Colonic mucosa (tissue), 4 donors: ENCODE measurements at regions not wholly inside any gene's neighbourhood (a gene's known extent, or its start where the extent isn't known, plus 50 kb on each side); places are given as distances from the start of the nearest gene placed in this dataset.

ENCODE experiments used
- DNase-seq: peaks from one replicate; pipeline ENCODE4 v3.0.0-alpha.2; 2020
- H3K27ac ChIP-seq: fragments of 200-600 bp; one replicate; pipeline ENCODE4 v1.8.0; 2021
- H3K27me3 ChIP-seq: fragments of 200-600 bp; one replicate; pipeline ENCODE4 v1.8.0; 2021
- H3K36me3 ChIP-seq: fragments of 200-600 bp; one replicate; pipeline ENCODE4 v1.8.0; 2021
- H3K4me1 ChIP-seq: fragments of 200-600 bp; one replicate; pipeline ENCODE4 v1.8.0; 2021; ENCODE audit warnings: mild to moderate bottlenecking
- H3K4me3 ChIP-seq: fragments of 200-600 bp; one replicate; pipeline ENCODE4 v1.8.0; 2021
- H3K9ac ChIP-seq, 2 donors: one replicate each; pipeline ENCODE4 v1.7.0; 2013; ENCODE audit warnings: control low read depth in 2 of 2, low read depth in 2 of 2, low read length in 2 of 2
- H3K9me3 ChIP-seq: fragments of 200-600 bp; one replicate; pipeline ENCODE4 v1.8.0; 2021
- intact Hi-C: fragments of 100-400 bp; cut with DNase I; formaldehyde crosslinking; loops from one replicate; pipeline ENCODE4 v1.14.1; 2022
- TF ChIP-seq, protein P1 (sequence below): fragments of 200-600 bp; IDR thresholded peaks from one replicate; pipeline ENCODE4 v1.8.0; 2022; ENCODE audit warnings: antibody characterized with exemption, mild to moderate bottlenecking
- donor health status: healthy.
- donor health status: DM: no; HTN: no; CAD: no.
- donor health status: DM: no; HTN: no; CAD: no.

DNA sequence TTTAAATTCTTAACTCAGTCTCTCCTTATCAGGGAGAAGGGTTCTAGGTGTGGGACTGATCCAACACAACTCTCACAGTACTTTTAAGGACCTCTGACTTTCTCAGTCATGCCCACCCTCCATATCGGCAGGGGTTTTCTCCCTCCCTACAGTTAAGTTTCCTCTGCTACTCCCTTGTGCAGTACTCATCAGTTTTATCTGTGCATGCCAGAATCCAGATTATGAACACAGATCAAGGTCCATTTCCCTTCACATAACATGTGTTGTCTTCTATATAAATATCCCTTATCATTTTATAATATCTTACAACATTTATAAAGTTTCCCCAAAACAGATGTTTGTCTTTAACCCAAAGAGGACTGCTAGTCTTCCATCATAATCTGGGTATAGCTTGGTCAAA is 986.5 kb upstream of the ARRDC3 start:
- TF ChIP-seq, protein P1, sequence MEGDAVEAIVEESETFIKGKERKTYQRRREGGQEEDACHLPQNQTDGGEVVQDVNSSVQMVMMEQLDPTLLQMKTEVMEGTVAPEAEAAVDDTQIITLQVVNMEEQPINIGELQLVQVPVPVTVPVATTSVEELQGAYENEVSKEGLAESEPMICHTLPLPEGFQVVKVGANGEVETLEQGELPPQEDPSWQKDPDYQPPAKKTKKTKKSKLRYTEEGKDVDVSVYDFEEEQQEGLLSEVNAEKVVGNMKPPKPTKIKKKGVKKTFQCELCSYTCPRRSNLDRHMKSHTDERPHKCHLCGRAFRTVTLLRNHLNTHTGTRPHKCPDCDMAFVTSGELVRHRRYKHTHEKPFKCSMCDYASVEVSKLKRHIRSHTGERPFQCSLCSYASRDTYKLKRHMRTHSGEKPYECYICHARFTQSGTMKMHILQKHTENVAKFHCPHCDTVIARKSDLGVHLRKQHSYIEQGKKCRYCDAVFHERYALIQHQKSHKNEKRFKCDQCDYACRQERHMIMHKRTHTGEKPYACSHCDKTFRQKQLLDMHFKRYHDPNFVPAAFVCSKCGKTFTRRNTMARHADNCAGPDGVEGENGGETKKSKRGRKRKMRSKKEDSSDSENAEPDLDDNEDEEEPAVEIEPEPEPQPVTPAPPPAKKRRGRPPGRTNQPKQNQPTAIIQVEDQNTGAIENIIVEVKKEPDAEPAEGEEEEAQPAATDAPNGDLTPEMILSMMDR: no peak
- H3K4me1 ChIP-seq: no peaks in the 10 kb centered on the region
- no peak overlapping the region for H3K9ac ChIP-seq
- intact Hi-C loops: no loop called here
- no peaks in the 10 kb centered on the region for H3K27me3 ChIP-seq
- DNase-seq: no peak
- H3K27ac ChIP-seq: no peak overlapping the region
- H3K36me3 ChIP-seq: no peaks in the 10 kb centered on the region
- no peaks in the 10 kb centered on the region for H3K9me3 ChIP-seq
- no peak overlapping the region for H3K4me3 ChIP-seq

DNA sequence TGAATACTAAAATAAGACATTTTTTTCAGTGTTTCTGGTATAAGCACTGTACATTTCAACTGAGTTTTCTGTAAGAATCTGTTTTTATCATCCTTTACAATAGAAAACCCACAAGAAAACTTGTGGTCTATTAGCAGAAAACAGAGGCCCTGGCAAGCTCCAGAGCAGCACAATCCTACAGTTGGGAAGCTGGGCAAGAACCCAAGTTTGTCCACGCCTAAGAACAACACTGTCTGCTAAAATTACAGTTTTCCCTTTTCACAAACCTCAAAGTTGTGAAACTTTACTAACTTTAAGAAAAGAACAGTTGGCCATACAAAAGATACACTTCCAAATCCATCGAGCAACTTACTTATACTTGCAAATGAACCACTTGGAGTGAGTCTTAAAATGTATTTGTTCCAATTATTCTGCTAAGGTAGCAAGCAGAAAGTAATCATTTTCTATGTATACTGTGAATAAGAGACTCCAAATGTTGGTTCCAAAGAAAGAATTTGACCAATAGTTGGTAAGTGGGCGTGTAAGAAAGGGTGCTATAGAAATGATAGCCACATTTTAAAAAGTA is 982.0 kb upstream of the ARRDC3 start:
- TF ChIP-seq, protein P1: no peak
- no peak overlapping the region for H3K27ac ChIP-seq

DNA sequence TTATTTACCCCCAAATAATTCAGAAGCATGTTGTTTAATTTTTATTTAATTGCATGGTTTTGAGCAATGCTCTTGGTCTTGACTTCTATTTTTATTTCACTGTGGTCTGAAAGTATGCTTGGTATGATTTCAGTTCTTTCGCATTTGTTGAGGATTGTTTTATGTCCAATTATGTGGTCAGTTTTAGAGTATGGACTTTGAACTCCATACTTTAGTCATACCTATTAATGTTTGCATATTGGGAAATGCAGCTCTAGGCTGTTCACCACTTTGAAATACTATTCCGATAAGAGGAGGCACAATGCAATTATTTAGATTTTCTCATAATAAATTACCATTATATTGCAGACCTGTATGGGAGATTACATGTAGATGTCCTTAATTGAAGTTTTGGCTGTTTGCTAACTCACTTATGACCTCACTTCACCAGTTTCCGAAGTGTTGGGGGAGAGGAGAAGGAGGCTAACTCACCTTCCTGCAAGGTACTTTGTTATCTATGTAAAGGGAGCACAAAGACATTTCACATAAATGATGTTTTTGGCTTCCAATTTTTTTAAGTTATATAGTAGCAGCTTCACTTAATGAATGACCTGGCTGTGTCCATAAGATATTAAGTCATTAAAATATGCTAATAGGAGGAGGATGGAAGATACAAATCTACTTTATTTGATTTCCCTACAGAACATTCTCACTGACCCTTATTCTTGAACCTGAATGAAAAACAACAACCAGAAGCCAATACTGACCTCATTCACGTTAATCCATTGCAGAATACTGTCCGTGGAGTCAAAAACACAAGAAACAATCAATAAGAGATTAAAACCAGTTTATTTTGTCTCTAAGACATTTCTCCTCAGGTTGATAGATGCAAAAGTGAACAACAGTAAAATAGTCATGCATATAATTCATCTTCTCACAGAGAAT is 970.3 kb upstream of the ARRDC3 start:
- no peak overlapping the region for H3K4me3 ChIP-seq
- H3K9me3 ChIP-seq: no peaks in the 10 kb centered on the region
- no peaks in the 10 kb centered on the region for H3K36me3 ChIP-seq
- no peaks in the 10 kb centered on the region for H3K27me3 ChIP-seq
- TF ChIP-seq, protein P1: no peak
- no peak overlapping the region for H3K9ac ChIP-seq
- DNase-seq: no peak
- H3K27ac ChIP-seq: no peak overlapping the region
- H3K4me1 ChIP-seq: no peaks in the 10 kb centered on the region
- intact Hi-C loops: no loop called here

More for the DNA sequence above, 982.0 kb upstream of the ARRDC3 start:
- H3K27me3 ChIP-seq: no peaks in the 10 kb centered on the region
- H3K4me3 ChIP-seq: no peak overlapping the region
- intact Hi-C loops: no loop called here
- no peaks in the 10 kb centered on the region for H3K4me1 ChIP-seq
- no peak overlapping the region for H3K9ac ChIP-seq
- no peaks in the 10 kb centered on the region for H3K9me3 ChIP-seq
- H3K36me3 ChIP-seq: no peaks in the 10 kb centered on the region
- no peak for DNase-seq

DNA sequence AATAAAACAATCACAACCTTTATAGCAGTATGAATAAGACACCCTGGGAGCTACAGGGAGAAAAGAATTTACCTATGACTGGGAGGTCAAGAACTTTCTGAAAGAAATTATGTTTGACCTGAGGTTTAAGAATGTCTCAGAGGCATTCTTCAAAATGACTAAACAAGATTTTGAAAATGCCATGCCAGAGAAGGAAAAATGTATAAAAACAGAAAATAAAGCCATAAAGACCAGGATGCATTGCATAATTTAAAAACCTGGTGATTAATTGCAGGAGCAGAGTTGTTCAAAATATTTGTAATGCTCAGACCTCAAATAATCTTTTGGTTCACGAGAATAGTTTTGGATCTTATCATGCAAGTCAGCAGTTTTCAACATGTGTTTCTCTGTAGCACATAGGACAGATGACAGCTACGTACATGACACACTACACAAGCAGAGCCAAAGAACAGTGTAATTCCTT is 954.7 kb upstream of the ARRDC3 start:
- Histone ChIP-seq H3K9ac (no peak overlapping the region), H3K9me3 (no peaks in the 10 kb centered on the region), H3K4me1 (no peaks in the 10 kb centered on the region), H3K36me3 (no peaks in the 10 kb centered on the region), H3K27me3 (no peaks in the 10 kb centered on the region), H3K27ac (no peak overlapping the region), H3K4me3 (no peak overlapping the region)
- TF ChIP-seq, protein P1: no peak
- no peak for DNase-seq
- intact Hi-C loops: no loop called here

DNA sequence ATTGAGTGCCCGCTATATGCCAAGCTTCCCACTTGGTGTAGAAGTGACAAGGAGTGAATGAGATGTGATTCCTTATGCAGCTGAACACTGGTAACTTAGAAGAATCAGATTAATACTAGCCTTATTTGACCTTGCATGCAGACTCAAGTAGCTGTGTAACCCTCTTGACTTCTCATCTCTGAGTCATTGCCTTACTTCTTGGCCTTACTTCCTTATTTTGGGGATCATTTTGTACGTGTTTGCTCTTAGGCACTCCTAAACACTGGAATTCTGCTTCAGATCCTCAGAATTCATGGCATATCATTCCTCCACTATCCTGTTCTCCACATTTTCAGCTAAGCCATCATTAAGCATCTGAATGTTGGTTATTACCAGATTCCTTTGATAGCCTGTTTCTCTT is 948.9 kb upstream of the ARRDC3 start:
- Histone ChIP-seq H3K27me3 (no peaks in the 10 kb centered on the region), H3K27ac (no peak overlapping the region), H3K4me3 (no peak overlapping the region), H3K4me1 (no peaks in the 10 kb centered on the region), H3K9me3 (no peaks in the 10 kb centered on the region), H3K9ac (no peak overlapping the region), H3K36me3 (no peaks in the 10 kb centered on the region)
- TF ChIP-seq, protein P1: no peak
- no peak for DNase-seq
- intact Hi-C loops: no loop called here
